ENCODE measurements at regions not wholly inside any gene's neighbourhood (a gene's known extent, or its start where the extent isn't known, plus 50 kb on each side); places are given as distances from the start of the nearest gene placed in this dataset.

DNA sequence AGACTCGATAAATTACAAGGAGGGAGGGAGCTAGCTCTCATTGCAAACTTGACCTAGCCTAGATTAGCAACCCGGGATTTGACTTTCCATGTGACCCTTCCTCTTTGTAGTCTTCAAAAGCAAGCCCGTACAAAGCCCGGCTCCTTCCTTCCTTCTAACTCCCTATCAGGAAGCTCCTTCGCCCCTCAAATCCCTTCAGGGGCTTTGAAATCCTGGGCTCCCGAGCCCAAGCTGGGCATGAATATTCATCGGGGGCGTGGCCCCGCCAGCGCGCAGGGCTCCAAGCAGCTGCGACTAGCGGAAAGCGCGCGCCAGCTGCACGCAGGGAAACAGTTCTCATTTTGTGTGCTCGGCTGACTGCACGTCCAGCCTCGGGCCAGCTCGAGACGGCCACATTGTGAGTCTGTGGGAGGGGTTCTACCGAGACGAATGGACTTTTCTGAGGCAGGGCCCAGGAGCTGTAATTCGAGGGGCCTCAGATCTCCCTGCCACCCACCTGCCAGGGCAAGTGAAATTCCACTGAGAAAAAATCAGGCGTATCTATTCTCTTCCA lies 84.0 kb upstream of the PELI1 start:
- DNase-seq (ENCODE audit: low spot score) (peak; percentile 13), ATAC-seq (ENCODE audit: insufficient number of reproducible peaks, low FRiP score, low read depth) (no peak)
- TF ChIP-seq, protein P1, sequence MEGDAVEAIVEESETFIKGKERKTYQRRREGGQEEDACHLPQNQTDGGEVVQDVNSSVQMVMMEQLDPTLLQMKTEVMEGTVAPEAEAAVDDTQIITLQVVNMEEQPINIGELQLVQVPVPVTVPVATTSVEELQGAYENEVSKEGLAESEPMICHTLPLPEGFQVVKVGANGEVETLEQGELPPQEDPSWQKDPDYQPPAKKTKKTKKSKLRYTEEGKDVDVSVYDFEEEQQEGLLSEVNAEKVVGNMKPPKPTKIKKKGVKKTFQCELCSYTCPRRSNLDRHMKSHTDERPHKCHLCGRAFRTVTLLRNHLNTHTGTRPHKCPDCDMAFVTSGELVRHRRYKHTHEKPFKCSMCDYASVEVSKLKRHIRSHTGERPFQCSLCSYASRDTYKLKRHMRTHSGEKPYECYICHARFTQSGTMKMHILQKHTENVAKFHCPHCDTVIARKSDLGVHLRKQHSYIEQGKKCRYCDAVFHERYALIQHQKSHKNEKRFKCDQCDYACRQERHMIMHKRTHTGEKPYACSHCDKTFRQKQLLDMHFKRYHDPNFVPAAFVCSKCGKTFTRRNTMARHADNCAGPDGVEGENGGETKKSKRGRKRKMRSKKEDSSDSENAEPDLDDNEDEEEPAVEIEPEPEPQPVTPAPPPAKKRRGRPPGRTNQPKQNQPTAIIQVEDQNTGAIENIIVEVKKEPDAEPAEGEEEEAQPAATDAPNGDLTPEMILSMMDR (IDR thresholded peaks at IDR 0.05), result peak; percentile 10
- H3K36me3 ChIP-seq, result no peaks in the 10 kb centered on the region
- H3K9me3 ChIP-seq, result no peaks in the 10 kb centered on the region
- H3K27ac ChIP-seq, result peak overlapping the region; percentile 0 to 29
- H3K4me1 ChIP-seq (ENCODE audit: control insufficient read depth in 1 of 2, low read depth in 2 of 2), result peaks cover 0 to 6% of the 10 kb centered on the region in 2 donors
- peak overlapping the region; percentile 74 for H3K4me3 ChIP-seq
- H3K27me3 ChIP-seq (replicated peaks; ENCODE audit: insufficient read depth), result no peaks in the 10 kb centered on the region

DNA sequence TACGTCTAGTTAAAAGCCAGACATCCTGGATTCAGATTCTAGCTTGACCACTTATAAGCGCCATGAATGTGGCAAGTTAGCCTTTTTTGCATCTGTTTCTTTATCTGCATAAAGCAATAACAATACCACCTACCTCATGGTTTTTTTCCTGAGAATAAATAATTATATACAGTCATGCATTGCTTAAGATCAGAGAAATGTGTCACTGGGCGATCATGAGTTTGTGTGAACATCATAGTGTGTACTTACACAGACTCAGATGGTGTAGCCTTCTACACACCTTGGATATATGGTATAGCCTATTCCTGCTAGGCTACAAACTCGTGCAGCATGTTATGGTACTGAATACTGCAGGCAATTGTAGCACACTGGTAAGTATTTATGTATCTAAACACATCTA lies 84.7 kb upstream of the PELI1 start:
- no peak overlapping the region for H3K27ac ChIP-seq
- no peaks in the 10 kb centered on the region for H3K27me3 ChIP-seq (replicated peaks; ENCODE audit: insufficient read depth)
- peak overlapping the region; percentile 74 for H3K4me3 ChIP-seq
- no peaks in the 10 kb centered on the region for H3K36me3 ChIP-seq
- TF ChIP-seq, protein P1 (IDR thresholded peaks at IDR 0.05), result no peak
- H3K4me1 ChIP-seq (ENCODE audit: control insufficient read depth in 1 of 2, low read depth in 2 of 2), result peaks cover 0 to 6% of the 10 kb centered on the region in 2 donors
- DNase-seq (ENCODE audit: low spot score) (no peak), ATAC-seq (ENCODE audit: insufficient number of reproducible peaks, low FRiP score, low read depth) (no peak)
- no peaks in the 10 kb centered on the region for H3K9me3 ChIP-seq

GRCh38 chr2:64230540-64230939 lies 86.3 kb upstream of the PELI1 start:
- H3K4me3 ChIP-seq, result no peak overlapping the region
- no peak for ATAC-seq (ENCODE audit: insufficient number of reproducible peaks, low FRiP score, low read depth)
- H3K36me3 ChIP-seq, result no peaks in the 10 kb centered on the region
- H3K4me1 ChIP-seq (ENCODE audit: control insufficient read depth in 1 of 2, low read depth in 2 of 2), result peaks cover 0 to 6% of the 10 kb centered on the region in 2 donors
- H3K27me3 ChIP-seq (replicated peaks; ENCODE audit: insufficient read depth), result no peaks in the 10 kb centered on the region
- H3K9me3 ChIP-seq, result no peaks in the 10 kb centered on the region
- TF ChIP-seq, protein P1 (IDR thresholded peaks at IDR 0.05), result no peak
- no peak for DNase-seq (ENCODE audit: low spot score)
- H3K27ac ChIP-seq, result no peak overlapping the region

DNA sequence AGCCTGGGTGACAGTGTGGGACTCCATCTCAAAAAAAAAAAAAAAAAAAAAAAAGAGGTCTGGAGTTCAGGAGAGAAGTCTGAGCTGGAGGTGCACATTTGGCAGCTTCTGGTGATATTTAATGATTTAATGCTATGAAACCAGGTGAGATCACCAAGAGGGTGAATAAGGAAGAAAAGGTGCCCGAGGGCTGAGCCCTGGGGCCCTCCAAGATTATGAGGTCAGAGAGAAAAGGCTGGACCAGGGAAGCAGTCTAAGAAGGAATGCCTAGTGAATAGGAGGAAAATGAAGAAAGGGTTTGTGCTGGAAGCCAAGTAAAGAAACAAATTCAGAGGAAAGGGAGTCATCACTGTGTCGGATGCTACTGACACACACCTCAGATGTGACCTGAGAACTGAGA lies 88.0 kb upstream of the PELI1 start:
- DNase-seq (ENCODE audit: low spot score) (no peak), ATAC-seq (ENCODE audit: insufficient number of reproducible peaks, low FRiP score, low read depth) (no peak)
- H3K27me3 ChIP-seq (replicated peaks; ENCODE audit: insufficient read depth), result no peaks in the 10 kb centered on the region
- H3K27ac ChIP-seq, result no peak overlapping the region
- H3K36me3 ChIP-seq, result no peaks in the 10 kb centered on the region
- TF ChIP-seq, protein P1 (IDR thresholded peaks at IDR 0.05), result no peak
- H3K4me1 ChIP-seq (ENCODE audit: control insufficient read depth in 1 of 2, low read depth in 2 of 2), result peaks cover 0 to 6% of the 10 kb centered on the region in 2 donors
- H3K9me3 ChIP-seq, result no peaks in the 10 kb centered on the region
- H3K4me3 ChIP-seq, result no peak overlapping the region

DNA sequence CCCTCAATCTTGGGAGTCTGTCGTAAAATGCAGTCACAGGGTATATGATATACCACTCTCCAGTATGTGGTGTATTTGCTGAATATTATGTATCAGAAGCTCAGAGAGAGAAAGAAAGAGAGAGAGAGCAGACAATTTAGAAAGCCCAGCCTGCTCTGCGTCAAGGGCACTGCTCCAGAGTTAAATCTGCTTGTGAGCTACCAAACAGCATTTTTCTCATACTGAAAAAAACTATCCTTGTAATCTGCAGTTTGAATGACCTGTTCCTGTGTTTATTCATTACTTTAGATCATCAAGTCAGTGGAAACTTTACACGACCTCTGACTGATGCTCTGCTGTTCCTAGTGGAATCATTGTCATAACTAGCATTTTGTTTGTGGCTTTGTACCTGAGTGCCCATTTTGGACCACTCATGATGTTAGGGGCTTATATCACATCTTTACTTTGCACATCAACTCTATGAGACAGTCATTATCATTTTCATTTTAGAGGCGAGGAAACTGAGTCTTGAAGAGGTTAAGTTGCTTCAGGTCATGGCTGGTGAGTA lies 89.2 kb upstream of the PELI1 start:
- ATAC-seq (ENCODE audit: insufficient number of reproducible peaks, low FRiP score, low read depth), result no peak
- no peak for DNase-seq (ENCODE audit: low spot score)
- no peaks in the 10 kb centered on the region for H3K4me1 ChIP-seq (ENCODE audit: control insufficient read depth in 1 of 2, low read depth in 2 of 2)
- H3K27me3 ChIP-seq (replicated peaks; ENCODE audit: insufficient read depth), result no peaks in the 10 kb centered on the region
- TF ChIP-seq, protein P1 (IDR thresholded peaks at IDR 0.05), result no peak
- H3K36me3 ChIP-seq, result no peaks in the 10 kb centered on the region
- no peaks in the 10 kb centered on the region for H3K9me3 ChIP-seq
- no peak overlapping the region for H3K4me3 ChIP-seq
- H3K27ac ChIP-seq, result no peak overlapping the region
